Loucy (cell line): ENCODE measurements at regions not wholly inside any gene's neighbourhood (a gene's known extent, or its start where the extent isn't known, plus 50 kb on each side); places are given as distances from the start of the nearest gene placed in this dataset.

Experiments
- H2AFZ ChIP-seq: fragments of 200-600 bp; sonication (generic); 2 replicates; pipeline ENCODE4 v1.6.0; 2016; ENCODE audit warnings: antibody characterized with exemption, mild to moderate bottlenecking, low read length, moderate library complexity
- H3F3A ChIP-seq: fragments of 200-600 bp; 2 replicates; pipeline ENCODE4 v1.6.0; 2016; ENCODE audit warnings: antibody characterized with exemption, low read depth, mild to moderate bottlenecking
- H3K27me3 ChIP-seq: fragments of 200-600 bp; sonication (generic); 2 replicates; pipeline ENCODE4 v1.6.1; 2014; ENCODE audit warnings: low read length, mild to moderate bottlenecking; ENCODE audit not compliant: insufficient read depth, poor library complexity, severe bottlenecking
- H3K36me3 ChIP-seq: fragments of 200-600 bp; sonication (generic); 2 replicates; pipeline ENCODE4 v1.6.1; 2016; ENCODE audit warnings: low read length; ENCODE audit not compliant: insufficient read depth
- H3K4me1 ChIP-seq: fragments of 200-600 bp; sonication (generic); 2 replicates; pipeline ENCODE4 v1.5.1; 2014; ENCODE audit warnings: low read length, mild to moderate bottlenecking; ENCODE audit not compliant: insufficient read depth, poor library complexity, severe bottlenecking
- H3K4me2 ChIP-seq: fragments of 200-600 bp; sonication (generic); 2 replicates; pipeline ENCODE4 v1.6.0; 2014; ENCODE audit warnings: antibody characterized with exemption, low read length, low read depth, mild to moderate bottlenecking; ENCODE audit not compliant: poor library complexity, severe bottlenecking
- H3K4me3 ChIP-seq: fragments of 200-600 bp; sonication (generic); 2 replicates; pipeline ENCODE4 v1.5.1; 2014; ENCODE audit warnings: low read length, mild to moderate bottlenecking, mixed read lengths; ENCODE audit not compliant: poor library complexity, severe bottlenecking
- H3K79me2 ChIP-seq: fragments of 200-600 bp; sonication (generic); 2 replicates; pipeline ENCODE4 v1.6.1; 2014; ENCODE audit warnings: low read length; ENCODE audit not compliant: insufficient read depth
- H3K9ac ChIP-seq: fragments of 200-600 bp; sonication (generic); 2 replicates; pipeline ENCODE4 v1.6.0; 2014; ENCODE audit warnings: mild to moderate bottlenecking, low read depth, low read length, moderate library complexity; ENCODE audit not compliant: poor library complexity, severe bottlenecking
- H3K9me2 ChIP-seq: fragments of 200-600 bp; sonication (generic); replicated peaks from 2 replicates; pipeline ENCODE4 v1.6.1; 2016; ENCODE audit warnings: low read depth, low read length, mixed read lengths
- H3K9me3 ChIP-seq: fragments of 200-600 bp; sonication (generic); 2 replicates; pipeline ENCODE4 v1.6.1; 2014; ENCODE audit warnings: mild to moderate bottlenecking, antibody characterized with exemption, low read length, low read depth; ENCODE audit not compliant: insufficient read depth
- H4K20me1 ChIP-seq: fragments of 200-600 bp; sonication (generic); 2 replicates; pipeline ENCODE4 v1.6.0; 2014; ENCODE audit warnings: antibody characterized with exemption, low read length, mild to moderate bottlenecking; ENCODE audit not compliant: insufficient read depth, poor library complexity, severe bottlenecking
- EZH2phosphoT487 ChIP-seq: fragments of 200-600 bp; IDR thresholded peaks from 2 replicates; pipeline ENCODE4 v1.6.1; 2018; ENCODE audit warnings: antibody characterized with exemption, mild to moderate bottlenecking, moderate library complexity, borderline replicate concordance
- TF ChIP-seq, protein P1 (sequence below): fragments of 200-600 bp; sonication (generic); conservative IDR thresholded peaks from 2 replicates; pipeline ENCODE4 v1.5.1; 2014; ENCODE audit warnings: mild to moderate bottlenecking, antibody characterized with exemption, low read length

DNA sequence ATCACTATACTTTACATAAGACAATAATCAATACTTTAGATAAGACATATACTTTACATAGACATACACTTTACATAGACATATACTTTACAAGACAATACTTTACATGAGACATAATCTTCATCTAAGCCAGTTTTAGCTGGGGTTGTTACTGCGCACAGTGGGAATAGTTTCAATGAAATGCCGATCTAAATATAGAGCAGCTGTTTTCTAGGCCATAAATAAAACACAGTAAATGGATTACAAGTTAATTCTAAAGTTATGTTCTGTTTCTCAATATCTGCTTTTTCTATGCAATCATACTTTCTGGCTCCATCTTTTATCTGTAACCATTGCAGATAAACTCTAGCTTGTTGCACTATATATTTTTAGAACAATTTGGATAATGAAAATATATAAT, 1470.6 kb upstream of the PABPC4L start:
- no peaks in the 10 kb centered on the region for H3F3A ChIP-seq
- H4K20me1 ChIP-seq: no peaks in the 10 kb centered on the region
- H3K9me3 ChIP-seq: no peaks in the 10 kb centered on the region
- H3K4me2 ChIP-seq: no peak overlapping the region
- H3K27me3 ChIP-seq: no peaks in the 10 kb centered on the region
- H2AFZ ChIP-seq: no peak overlapping the region
- H3K79me2 ChIP-seq: no peaks in the 10 kb centered on the region
- TF ChIP-seq, protein P1, sequence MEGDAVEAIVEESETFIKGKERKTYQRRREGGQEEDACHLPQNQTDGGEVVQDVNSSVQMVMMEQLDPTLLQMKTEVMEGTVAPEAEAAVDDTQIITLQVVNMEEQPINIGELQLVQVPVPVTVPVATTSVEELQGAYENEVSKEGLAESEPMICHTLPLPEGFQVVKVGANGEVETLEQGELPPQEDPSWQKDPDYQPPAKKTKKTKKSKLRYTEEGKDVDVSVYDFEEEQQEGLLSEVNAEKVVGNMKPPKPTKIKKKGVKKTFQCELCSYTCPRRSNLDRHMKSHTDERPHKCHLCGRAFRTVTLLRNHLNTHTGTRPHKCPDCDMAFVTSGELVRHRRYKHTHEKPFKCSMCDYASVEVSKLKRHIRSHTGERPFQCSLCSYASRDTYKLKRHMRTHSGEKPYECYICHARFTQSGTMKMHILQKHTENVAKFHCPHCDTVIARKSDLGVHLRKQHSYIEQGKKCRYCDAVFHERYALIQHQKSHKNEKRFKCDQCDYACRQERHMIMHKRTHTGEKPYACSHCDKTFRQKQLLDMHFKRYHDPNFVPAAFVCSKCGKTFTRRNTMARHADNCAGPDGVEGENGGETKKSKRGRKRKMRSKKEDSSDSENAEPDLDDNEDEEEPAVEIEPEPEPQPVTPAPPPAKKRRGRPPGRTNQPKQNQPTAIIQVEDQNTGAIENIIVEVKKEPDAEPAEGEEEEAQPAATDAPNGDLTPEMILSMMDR: no peak
- no peak for TF ChIP-seq EZH2phosphoT487
- no peaks in the 10 kb centered on the region for H3K9me2 ChIP-seq
- H3K36me3 ChIP-seq: no peaks in the 10 kb centered on the region
- no peak overlapping the region for H3K4me3 ChIP-seq
- H3K4me1 ChIP-seq: no peaks in the 10 kb centered on the region
- H3K9ac ChIP-seq: no peak overlapping the region

DNA sequence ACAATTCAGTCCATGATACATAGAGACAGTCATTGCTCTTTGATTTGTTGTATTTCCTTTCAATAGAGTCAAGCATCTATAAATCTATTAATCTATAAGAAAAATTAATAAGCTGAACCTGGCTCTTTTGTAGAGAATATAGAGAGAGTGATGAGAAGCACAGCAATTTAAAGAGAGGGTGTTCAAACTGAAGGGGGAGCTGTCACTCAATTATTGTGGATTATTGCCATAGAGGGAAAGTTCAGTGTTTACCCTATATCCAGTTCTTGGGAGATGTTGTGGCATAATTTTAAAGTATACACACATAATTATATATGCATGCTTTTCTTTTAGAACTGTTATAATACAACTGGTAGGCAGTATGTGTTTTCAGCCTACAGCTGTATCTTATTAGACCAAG, 1469.0 kb upstream of the PABPC4L start:
- Histone ChIP-seq H3K4me1 (no peaks in the 10 kb centered on the region), H3F3A (no peaks in the 10 kb centered on the region), H3K4me2 (no peak overlapping the region), H3K9me3 (no peaks in the 10 kb centered on the region), H3K79me2 (no peaks in the 10 kb centered on the region), H3K36me3 (no peaks in the 10 kb centered on the region), H4K20me1 (no peaks in the 10 kb centered on the region), H3K9ac (no peak overlapping the region), H3K27me3 (no peaks in the 10 kb centered on the region), H3K4me3 (no peak overlapping the region), H3K9me2 (no peaks in the 10 kb centered on the region), H2AFZ (no peak overlapping the region)
- no peak for TF ChIP-seq EZH2phosphoT487
- TF ChIP-seq, protein P1: peak; percentile 17; the same call in 1 of the 2 replicates
